GM18498 (cell line): ENCODE measurements at regions not wholly inside any gene's neighbourhood (a gene's known extent, or its start where the extent isn't known, plus 50 kb on each side); places are given as distances from the start of the nearest gene placed in this dataset.
A peak's percentile ranks its signal among the peaks of the same experiment; 100 is the strongest.
"Not testable (repeated sequence)": the region's sequence is repeated elsewhere in the genome, so short reads cannot be mapped to it uniquely, and the experiment has no call there.

Experiments
- ATAC-seq: cut with Tn5 transposase; IDR thresholded peaks from one replicate; pipeline ENCODE4 v1.9.1; 2021; ENCODE audit warnings: mild to moderate bottlenecking, moderate library complexity; ENCODE audit not compliant: unreplicated experiment

GRCh38 chr9:71632776-71633175 is 135.5 kb downstream of the CEMIP2 start:
- no peak for ATAC-seq

DNA sequence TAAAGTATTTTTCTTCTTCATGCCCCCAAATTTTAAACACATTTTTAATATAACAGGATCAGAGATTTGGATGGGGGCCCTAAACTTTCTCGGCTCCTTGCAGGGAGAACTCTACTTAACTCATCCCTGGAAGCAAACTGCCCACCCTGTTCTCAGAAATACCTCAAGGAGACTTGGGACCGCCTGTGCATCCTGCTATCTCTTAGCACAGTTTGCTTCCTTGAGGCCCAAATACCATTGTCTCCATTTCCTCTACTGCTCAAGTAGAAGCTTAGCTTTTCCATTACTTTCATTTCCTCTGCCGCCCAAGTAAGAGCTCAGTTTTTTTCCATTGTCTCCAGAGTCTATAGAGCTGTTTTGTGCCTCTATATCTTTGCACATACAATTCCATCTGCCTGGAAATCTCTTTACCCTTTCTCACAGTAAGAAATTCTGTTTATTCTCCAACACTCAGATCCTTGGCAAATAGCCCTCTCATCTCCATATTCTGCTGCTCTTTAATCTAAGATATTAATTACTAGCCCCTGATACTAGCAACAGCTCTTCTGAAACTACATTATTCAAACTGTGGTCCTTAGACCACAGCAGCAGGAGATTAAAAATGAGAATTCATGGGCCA is 137.8 kb downstream of the CEMIP2 start:
- ATAC-seq: no peak

DNA sequence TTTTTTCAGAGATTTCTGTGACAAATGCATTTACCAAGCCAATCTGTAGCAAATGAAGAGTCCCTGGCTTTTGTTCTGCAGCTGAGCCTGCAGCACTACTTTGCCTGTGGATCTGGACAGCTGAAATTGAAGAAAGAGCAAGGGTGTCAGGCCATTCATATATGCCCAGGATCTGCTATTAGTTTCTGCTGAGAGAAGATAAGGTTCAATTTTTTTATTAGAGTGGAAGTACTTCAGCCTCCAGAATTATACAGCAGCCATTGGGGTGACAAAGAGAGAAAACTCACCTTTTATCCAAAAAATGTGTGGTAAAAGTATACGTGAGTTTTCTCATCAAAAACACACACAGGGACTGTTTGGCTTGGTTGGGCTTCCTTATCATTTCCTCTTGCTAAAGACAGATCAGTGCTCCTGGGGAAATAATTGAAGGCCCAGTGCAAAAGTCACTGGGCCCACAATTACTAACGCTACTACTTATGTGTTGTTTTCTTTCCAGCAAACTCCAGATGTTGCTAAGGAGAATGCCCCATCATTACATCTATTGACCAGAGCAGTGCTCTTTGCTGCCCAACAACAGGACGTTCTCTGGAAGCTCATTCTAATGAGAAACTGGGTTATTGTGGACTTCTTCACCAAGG is 138.6 kb downstream of the CEMIP2 start:
- no peak for ATAC-seq

DNA sequence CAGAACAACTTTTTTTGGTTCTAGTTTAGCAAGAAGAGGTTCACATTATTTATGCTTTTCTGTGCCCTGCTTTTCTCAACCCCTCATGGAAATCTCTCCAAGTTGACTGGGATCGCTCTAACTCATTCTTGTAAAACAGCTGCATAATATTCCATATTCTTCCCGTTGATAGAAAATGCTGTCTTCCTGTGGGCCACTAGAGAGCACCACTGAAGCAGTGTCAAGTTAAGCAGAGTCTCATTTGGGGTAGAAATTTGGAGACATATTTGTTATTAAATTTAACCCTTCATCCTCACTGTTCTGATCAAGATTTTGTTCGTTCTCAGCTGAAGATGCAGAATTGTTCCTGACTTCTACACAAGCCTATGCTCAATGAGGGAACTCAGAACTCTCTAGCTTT is 140.1 kb downstream of the CEMIP2 start:
- no peak for ATAC-seq

- no peak for ATAC-seq
These were observed 140.8 kb downstream of the CEMIP2 start for GRCh38 chr9:71627537-71627936.

DNA sequence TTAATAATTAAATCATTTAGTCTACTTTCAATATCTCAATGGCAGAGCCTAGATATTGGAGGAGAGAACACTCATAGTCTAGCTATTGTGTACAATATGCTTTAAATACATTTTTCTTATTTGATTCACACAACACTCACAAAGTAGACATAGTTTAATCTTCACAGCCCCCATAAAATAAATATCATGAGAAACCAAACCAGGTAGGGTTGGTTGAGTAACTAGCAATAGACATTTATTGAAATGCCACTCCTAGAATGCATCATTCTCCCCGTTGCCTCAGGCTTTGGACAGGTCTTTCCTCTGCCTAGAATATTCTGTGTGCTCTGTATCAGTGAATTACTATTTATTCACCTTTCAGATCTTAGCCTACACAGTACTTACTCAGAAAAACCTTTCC is 141.9 kb downstream of the CEMIP2 start:
- ATAC-seq: no peak

DNA sequence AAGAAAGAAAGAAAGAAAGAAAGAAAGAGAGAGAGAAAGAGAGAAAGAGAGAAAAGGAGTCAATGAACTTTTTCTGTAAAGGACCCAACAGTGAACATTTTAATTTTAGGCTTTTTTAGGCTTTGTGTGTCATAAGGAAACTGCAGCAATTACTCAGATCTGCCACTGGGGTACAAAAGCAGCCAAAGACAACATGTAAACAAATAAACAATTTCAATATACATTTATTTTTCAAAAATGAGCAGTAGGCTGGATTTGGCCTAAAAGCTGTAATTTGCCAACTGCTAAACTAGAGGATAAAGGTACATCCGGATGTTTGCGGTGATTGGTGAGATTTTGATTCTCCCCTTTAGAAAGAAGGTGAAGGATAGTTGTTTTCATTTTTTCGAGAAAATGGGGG is 143.6 kb downstream of the CEMIP2 start:
- no peak for ATAC-seq

GRCh38 chr9:71620746-71621145 is 147.6 kb downstream of the CEMIP2 start:
- ATAC-seq: no peak

DNA sequence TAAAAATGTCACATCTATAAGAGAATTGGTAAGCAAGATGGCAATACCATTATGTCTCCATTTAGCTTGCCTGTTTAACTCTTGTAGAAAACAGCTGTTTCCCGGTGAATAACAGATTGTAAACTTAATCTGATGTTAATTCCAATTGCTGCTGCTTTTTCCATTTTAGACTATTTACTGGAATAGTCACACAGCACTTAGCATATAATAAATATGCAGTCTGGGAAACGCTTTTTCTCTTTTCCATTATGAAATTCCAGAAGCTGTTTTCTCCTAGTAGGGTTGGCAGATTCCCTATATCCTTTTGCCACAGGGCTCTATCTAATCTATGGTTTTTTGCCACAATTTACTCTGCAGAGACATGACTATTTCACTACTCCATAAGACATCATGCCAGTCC is 148.0 kb downstream of the CEMIP2 start:
- ATAC-seq: no peak

GRCh38 chr9:71619926-71620325 is 148.4 kb downstream of the CEMIP2 start:
- ATAC-seq: no peak

GRCh38 chr9:71614409-71615010 is 153.8 kb downstream of the CEMIP2 start:
- ATAC-seq: no peak

DNA sequence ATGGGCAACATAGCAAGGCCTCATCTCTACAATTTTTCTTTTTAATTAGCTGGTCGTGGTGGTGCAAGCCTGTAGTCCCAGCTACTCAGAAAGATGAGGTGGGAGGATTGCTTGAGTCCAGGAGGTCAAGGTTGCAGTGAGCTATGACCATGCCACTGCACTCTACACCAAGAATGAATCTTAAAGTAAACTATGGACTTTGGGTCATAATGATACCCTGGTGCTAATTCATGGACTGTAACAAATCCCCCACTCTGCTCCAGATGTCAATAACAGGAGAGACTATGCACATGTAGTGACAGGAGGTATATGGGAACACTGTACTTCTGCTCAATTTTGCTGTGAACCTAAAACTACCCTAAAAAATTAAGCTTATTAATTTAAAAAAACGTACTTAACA is 155.4 kb downstream of the CEMIP2 start:
- no peak for ATAC-seq

DNA sequence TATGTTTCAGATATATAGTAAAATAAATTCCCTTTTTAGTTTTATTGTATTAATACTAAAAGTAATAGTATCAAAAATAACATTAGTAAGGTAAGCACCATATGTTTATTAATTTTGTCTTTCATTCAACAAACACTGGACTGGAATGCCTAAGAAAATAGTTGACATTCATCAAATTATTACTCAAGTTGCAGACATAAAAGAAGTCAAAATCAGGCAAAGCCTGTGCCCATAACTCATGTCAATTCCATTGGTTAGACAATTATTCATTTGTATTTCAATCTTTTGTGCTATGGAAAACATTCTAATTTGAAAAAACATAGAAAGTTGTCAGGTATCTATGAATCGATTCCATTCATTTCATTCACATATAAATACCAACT is 158.9 kb downstream of the CEMIP2 start:
- no peak for ATAC-seq

DNA sequence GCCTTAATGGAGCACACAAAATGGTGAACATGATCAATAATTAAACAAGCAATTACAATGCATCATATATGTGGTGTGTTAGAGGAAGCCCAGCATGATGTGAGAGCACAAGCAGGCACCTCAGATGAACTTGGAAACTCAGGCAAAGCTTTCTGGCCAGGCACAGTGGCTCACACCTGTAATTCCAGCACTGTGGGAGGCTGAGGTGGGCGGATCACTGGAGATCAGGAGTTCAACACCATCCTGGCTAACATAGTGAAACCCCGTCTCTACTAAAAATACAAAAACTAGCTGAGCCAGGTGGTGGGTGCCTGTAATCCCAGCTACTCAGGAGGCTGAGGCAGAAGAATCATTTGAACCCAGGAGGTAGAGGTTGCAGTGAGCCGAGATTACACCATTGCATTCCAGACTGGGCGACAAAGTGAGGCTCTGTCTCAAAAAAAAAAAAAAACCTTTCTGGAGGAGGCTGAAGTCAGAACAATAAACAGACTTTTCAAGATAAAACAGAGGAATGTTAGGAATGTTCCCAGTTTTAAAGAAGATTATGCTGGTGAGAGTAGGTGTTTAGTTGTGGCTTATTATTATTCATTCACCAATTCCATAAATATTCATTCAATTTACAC is 159.4 kb downstream of the CEMIP2 start:
- no peak for ATAC-seq

DNA sequence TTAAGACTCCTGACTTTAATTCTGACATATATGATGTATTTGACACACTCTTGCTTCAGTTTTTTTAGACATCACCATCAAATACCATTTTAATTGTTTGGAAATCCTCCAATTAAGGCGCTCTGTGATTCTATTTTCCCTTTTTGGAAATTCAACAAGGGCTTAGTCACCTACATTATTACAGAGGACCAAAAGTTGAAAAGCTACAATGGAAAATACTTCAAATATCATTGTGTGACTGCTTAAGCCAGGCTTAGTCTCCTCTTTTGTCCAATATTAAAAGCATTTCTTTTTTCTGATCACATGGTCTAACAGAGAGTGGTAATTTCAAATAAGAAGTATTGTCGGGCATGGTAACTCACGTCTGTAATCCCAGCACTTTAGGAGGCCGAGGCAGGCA is 160.3 kb downstream of the CEMIP2 start:
- no peak for ATAC-seq

DNA sequence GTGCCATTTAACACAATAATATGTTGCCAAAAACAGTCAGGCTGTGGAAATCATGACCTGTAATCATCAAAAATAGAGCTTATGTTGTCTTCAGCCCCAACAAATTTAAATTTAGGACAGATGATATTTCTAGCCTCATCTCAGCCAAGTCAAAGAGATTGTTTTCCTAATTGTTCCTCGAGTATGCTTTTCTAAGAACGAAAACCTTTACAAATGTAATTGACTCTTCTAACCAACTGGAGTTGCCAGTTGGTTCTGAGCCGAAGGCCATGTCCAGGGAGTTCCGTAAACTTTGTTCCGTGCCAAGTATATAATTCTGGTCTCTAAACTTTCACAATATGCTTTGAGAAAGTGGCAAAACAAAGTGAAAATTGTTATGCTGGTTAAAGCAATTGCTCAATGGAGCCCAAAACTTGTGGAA is 160.8 kb downstream of the CEMIP2 start:
- ATAC-seq: no peak

GRCh38 chr9:71604197-71605063 is 163.9 kb downstream of the CEMIP2 start:
- ATAC-seq: peak; percentile 86

GRCh38 chr9:71602652-71603051 is 165.7 kb downstream of the CEMIP2 start:
- peak; percentile 66 for ATAC-seq

GRCh38 chr9:71595762-71596161 is 172.6 kb downstream of the CEMIP2 start:
- ATAC-seq: not testable (repeated sequence)

- ATAC-seq: no peak
These were observed 173.8 kb downstream of the CEMIP2 start for GRCh38 chr9:71594541-71594940.

- no peak for ATAC-seq
These were observed 175.9 kb downstream of the CEMIP2 start for GRCh38 chr9:71592400-71592799.
